ENCODE measurements at regions not wholly inside any gene's neighbourhood (a gene's known extent, or its start where the extent isn't known, plus 50 kb on each side); places are given as distances from the start of the nearest gene placed in this dataset.

DNA sequence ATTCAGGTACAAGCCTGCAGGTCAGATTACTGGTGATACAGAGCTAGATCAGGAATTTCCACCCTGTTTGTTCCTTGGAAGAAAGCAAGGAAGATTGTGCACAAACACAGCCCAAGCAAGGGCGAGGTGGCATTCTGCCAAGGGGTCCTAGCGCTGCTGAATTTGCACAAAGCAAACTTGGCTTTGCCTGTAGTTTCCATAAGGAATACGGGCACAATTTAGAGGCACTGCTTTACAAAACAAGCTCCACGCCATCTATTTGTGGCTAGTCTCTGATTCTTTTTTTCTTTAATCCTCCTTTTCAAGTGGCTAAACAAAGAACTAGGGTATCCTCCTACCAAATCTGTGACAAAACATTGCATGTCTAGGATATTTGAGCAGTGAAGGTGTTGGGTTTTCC is 195.5 kb upstream of the ACVR2A start:
- DNase-seq, result no peak

DNA sequence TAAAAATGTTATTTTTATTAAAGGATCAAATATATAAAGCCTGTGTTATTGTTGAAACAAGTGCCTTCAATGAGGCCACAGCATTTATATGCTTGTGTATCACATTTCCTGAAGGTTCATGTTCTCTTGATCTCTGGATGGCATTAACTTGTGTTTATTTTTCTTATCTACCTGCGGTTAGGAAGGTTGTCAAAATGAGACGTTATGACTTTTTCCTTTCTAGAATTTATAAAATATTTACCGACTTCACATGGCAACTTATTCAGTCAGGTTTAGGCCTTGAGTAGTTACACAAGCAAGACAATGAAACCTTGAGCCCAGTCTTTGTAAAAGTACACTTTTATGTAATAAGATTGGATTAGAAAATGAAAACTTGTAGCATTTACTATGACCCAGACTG is 196.4 kb upstream of the ACVR2A start:
- no peak for DNase-seq

DNA sequence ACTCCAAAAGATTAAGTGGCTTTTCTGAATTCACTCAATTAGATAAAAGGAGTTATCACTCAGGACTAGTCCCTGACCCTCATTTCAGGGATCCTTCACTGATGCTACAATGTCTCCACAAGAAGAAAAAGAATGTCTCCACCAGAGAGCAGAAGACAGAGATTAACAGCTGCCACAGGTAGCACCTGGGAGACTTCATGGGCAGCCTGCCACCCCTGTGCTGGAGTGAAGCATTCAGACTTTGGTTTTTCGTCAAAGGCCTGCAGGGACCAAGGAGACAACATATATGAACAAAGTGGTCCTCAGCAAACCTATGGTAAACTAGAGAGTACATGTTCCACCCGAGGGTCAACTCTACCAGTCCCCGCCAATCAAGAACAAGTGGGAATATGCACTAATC is 197.0 kb upstream of the ACVR2A start:
- DNase-seq, result no peak

DNA sequence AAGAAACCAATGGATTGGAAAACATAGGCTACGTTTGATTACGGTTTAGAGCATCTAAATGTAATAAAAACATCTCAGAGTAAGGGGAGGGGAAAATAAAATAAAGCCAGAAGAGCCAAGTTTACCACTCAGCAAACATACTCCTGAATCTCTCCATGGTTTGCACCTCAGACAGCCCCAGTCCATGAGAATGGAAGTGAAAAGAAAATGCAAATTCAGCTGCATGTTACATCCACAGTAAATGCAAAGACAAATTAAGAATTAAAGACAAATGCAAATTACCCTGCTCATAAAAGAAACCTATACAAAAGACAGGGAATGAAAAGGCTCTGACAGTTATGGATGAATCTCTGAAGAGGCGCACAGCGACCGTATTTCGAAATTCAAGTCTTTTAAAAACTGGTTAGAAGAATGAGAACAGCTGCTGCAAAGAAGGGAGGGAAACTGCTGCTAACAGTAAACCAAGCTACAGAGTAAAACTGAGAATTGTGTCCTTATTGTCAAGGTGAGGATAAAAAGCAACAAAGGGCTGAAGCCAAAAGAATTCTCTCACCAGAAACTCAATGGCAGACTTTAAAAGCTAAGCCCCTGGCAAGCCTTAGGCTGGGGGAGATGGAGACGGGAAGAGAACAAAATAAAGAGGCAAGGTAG is 197.9 kb upstream of the ACVR2A start:
- no peak for DNase-seq

DNA sequence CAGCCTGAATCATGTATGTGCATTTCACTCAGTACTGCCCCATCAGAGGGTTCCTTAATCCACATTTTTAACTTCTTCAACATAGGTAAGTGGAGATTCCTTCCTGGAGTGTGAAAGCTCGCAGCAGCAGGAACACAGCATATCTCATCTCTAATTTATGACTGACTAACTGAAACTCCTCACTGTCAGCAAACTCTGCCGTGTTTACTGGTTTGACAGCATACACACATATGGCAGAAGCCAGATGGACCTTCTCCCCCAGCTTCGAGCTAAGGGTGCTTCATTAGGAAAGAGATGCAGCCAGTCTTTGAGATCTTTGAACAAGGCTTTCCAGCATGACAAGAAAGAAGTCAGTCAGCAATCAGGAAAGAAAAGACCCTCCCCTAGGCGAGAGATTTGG is 200.3 kb upstream of the ACVR2A start:
- DNase-seq, result no peak

DNA sequence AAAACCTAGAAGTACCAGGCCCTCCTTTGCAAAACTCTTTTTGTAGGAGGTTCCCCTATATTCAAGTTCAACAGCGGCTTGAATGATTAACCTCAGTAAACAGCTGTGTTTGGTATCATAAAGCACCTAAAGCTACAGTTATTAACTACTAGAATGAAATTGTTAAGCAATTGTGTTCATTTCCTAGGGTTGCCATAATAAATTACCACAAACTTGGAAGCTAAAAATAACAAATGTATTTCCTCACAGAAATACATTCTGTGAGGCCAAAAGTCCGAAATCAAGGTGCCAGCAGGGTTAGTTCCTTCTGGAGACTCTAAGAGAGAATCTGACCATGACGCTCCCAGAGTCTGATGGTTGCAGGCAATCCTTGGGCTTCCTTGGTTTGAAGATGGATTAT is 202.1 kb upstream of the ACVR2A start:
- DNase-seq, result no peak

DNA sequence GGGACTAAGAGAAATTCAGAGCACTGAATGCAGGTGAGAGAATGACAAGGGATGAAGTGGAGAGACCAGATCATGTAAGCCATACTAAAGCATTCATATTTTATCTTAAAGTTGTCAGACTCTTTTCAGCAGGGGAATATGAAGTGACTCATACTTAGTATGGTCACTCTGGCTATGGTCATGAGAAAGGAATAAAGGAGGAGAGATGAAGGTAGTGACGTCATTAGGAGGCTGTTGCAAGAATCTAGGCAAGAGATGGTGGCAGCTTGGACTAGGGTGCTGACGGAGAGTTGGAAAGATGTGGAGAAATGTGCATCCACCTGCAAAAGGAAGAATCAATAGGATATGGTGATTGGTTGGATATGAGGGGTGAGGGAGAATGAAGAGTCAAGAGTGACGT is 203.2 kb upstream of the ACVR2A start:
- no peak for DNase-seq

DNA sequence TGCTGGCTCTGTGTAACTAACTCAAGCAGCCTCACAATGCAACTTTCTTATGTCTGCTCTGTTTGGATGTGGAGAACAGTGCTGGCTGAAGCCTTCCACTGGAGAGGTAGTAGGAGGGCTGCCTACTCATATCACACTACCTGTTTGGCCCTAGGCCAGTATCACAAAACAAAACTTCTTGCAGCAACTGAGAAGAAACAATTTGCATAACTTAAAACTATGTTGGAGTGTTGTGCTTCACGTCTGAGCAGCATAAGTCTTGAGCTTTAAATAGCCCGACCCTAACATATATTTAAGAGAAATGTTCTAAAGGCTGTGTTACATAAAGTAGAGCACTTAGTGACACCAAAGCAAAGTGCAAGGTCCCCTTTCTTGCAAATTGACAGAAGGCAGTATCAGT is 204.9 kb upstream of the ACVR2A start:
- no peak for DNase-seq

DNA sequence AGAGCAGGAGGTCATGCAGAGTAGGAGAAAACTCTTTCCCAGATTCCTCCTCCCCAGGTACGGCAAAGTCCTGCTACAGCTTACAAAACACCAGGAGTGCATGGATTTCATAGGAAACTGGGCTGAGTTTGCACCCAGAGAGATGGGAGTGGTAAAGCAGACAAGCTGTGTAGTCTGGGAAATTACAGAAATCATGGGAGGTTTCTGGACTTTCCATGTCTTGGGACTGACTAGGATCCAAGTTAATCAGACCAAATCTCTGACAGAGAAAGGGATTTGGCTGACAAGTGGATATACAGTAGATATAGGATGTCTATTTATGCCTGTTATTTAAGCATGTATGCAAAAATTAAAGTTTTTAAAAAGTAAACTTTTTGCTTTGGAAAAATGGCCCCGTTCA is 205.4 kb upstream of the ACVR2A start:
- no peak for DNase-seq

DNA sequence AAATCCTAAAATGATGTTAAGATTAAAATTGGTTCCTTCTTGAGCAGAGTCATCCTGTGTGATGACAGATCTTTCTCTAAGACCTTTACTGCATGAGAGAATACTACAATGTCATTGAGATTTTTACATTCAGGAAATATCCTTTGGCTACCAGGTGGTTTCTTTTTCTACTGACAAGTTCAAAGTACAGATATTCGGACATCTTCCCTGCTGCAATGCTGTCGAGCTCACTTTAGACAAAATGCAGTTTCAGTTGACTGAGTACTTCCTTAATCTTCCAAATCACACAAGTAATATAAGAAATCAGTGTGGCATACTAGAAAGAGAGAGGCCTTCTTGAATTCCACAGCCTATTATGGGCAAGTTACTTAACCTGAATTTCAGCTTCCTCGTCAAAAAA is 207.9 kb upstream of the ACVR2A start:
- no peak for DNase-seq

DNA sequence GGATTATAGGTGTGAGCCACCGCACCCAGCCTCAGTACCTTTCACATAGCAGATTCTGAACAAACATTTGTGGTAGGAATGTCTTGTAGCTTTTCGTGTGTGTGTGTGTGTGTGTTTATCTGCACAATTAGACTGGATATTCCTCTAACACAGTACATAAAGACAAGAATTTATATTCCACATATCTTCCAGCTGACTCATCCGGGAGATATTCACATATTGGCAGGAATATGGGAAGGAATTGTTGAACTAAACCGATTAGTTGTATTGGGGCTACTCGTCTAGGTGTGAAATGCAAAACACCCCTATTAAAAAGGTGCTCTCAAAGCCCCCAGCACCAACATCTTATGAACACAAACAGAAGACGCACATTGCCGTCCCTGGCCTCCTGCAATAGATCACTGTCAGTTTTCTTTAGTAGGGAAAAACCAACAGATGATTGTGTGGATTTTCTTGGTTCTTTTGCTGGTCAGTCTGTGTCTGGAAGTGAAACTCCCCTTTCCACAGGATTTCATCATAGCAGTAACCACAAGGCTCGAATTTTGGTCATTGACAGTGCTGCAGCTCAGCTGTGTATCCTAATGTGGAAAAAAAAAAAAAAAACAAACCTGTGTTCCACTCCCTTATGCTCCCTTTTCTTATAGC is 208.5 kb upstream of the ACVR2A start:
- DNase-seq, result peak in 2 of 3 donors; percentile 47 to 61

DNA sequence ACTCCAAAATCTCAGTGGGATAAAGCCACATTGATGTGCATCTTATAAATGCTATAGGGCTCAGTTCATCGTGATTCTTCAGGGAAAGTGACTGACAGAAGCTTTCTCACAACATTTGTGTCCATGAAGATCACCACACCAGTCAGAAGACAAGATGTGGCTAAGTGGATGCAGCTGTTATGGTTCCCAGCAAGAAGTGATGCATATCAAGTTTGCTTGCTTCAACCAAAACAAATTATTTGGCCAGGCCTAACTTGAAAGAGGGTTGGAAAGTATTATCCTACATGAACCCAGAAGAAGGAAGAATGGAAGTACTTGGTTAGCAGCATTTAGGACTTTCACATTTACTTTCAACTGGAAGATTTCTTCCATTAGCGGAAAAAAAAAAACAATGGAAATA is 210.0 kb upstream of the ACVR2A start:
- peak in 2 of 3 donors; percentile 35 to 42 for DNase-seq

DNA sequence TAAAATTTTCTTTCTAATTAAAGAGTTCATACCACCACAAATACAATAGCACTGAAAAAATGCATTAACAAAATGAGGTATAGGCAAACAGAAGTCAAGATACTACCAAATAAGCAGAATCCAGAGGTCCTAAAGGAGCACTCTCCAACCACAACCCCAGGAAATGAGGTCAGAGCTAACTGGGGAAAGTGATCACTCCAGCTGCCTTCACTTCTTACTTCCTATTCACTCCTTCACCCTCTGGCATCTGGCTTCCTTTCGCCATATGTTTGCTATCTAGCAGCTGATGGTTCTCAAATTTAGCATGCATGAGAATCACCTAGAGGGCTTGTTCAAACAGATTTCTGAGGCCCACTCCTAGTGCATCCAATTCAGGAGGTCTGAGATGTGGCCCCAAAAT is 212.6 kb upstream of the ACVR2A start:
- peak in 1 of 3 donors; percentile 29 for DNase-seq

DNA sequence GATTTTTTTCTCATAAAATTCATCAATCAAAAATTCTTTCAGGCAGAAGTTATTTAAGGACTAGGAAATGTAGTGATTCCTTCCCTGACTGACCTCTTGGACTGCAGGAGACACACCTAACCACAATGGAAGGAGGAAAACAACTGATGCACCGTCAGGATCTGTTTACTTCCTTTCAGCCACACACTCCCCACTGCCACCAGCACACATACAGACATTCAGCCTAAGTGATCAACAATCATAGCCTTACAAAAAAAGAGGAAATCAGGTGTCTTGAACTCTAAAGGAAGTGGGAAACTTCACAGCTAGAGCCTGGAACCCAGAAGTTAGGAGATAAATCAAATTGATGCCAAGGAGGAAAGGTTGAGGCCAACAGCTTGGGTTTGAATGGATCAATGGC is 213.5 kb upstream of the ACVR2A start:
- DNase-seq, result no peak

DNA sequence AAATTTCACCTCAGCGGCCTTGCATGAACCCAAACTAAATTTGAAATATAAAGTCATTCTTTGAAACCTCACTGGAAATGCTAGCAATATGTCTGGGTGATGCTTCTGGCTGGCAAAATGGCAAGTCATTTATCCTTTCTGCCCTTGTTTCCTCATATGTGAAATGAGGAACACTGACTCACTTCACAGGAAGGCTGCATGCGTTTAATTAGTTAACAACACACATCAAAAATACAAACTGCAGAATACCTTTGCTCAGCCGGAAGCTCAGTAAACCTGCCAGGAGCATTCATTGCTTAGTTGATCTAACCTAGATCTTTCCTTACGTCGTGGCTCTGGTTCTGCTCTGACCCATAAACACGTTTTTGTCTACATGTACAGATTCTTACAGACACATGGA is 214.2 kb upstream of the ACVR2A start:
- no peak for DNase-seq

DNA sequence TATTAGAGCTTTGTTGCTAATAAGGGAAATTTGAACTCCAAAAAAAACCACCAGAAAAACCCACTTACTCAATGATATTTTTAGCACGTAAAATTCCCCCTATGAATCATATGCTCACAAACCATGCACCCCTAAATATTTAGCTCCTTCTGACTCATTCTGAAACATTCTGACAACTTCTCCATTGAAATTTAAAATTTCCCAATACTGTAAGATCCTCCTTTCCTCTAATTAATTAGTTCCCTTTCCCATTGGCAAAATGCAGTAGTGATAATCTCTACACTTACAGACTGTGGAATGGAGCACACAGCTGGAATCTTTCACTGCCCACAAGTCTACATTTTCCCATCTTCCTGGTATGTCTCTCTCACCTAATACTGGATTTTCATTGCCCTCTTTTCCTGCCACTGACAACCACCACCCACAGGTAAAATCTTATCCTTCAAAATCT is 215.8 kb upstream of the ACVR2A start:
- DNase-seq, result no peak

DNA sequence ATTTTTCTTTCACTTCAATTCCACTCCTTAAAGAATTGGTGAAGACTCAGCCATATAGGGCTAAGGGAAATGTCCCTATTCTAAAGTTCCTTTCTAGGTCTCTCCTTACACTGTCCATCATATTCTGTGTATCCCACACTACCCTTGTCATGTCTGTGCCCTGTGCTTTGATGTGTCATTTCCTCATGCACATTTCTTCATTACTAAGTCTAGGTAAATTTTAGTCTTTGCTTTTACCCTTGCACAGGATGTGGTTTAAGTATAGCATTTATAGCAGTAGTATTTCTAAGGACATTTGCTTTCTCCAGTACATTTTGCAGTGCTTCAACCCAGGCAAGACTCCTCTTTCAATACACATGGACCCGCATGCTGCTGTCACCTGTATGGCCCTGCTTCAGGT is 221.5 kb upstream of the ACVR2A start:
- DNase-seq, result no peak

DNA sequence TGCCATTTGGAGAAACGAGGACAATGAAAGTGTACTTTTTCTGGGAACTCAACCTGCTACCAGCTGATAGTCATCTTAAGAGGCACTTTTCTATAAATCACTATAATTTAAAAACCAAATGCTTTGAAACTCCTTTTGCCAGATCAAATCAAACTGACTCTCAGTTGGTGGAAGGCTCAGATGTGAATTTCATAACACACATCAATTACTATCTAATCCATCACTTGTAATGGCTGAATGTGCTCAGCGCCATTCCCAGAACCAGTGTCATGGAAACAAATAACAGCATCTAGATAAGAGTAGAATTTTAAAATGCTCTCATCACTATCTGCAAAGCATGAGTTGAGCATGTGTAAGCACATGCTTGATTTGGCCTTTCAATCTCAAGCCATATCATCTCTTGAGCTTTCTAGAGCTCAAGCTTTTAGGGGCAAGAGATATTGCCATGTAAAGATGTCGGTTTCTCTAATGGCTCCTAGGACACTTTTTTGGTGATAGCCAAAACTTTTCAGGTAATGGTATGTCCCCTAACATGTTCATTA is 223.1 kb upstream of the ACVR2A start:
- DNase-seq, result no peak

DNA sequence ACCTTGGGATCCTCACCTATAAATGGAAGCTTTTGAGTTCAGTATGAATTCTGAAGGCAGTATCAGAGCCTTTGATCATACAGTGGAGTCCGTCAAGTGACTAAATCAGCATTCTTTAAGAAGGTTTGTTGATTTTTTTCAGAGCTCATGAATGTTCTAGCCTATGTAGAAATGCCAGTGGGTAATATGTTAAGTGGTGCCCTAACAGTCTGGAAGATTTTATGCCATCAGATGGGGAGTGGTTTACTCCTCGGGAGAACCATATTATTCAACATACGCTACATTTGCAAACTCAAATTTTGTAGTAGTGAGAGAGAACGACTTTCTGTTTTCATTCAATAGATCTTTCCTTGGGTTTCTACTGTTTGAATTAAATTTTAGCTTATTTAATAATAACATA is 225.0 kb upstream of the ACVR2A start:
- DNase-seq, result no peak

DNA sequence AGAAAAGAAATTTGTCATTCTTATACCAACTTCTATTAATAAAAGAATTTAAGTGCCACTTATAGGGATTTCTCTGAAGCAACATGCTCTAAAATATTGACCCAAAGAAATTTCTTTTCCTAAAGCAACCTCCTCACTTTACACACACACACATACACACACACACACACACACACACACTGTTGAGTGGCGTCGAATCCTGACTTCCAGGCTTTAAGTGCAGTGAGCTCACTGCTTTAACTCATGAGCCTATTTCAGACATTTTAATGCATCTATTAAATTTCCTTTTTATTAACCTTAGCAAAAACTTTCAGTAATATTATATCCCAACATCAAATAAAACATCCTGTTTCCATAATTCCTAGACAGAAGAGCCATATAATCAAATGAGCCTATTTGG is 229.1 kb upstream of the ACVR2A start:
- DNase-seq, result no peak

DNA sequence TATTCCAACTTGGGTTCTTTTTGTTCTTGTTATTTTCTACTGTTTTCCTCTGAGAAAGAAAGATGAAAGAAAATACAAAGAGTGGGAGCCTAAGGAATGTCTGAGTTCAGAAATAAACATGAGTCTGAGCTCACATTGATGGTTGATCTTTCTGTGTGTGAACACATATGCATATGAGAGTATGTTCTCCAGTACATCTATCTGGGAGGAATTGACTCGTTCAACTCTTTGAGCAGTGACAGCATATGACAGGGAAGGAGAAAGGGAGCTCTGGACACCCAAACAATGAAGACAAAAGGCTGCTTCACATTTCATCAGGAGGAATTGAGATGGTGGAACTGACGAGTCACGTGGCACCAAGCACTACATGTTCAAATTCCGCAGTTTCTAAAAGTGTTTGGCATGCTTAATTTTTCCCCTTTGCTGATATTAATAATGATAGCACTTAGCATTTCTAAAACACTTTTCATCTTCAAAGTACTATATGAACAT is 229.8 kb upstream of the ACVR2A start:
- no peak for DNase-seq

DNA sequence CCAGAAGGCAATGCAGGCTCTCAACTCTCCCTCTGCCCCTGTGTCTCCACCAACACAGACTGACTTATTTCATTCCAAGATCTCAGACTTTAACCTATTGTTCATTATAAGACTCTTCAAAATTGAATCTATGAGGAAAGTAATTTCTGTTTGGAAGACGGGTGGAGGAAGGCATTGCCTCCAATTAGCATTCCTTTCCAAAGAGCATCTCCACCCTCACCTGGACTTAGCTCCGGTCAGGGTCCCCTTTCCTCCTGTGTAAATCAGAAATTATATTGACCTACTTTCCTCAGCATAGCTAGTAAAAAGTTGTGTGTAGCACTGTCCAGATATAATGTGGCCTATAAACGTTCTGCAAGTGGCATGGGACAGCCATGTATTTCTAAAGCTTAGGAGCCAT is 230.4 kb upstream of the ACVR2A start:
- no peak for DNase-seq

DNA sequence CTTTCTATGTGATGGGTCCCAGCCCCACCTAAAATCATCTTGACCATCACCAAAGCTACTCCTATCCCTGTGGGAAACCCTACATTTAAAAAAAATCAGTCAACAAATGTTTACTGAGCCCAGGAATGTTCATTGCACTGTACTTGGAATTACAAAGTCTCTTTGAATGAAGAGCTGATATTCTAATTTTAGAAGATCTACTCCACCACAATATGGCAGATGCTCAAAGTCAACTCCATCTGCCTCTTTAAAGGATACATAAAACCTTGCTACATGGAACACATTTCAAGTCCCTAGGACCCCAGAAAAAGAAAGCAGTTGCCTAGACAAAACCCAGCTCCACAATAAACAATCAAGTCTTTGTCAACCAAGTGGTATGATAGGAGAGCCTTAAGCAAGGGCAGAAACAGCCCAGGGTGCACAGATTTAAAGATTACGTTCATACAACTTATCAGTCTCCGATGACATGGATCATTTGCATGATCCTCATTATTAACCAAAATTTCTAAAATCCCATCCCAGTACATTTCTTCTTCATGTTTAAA is 234.3 kb upstream of the ACVR2A start:
- no peak for DNase-seq
